SK-N-SH treated with all-trans-retinoic acid at 6 μM for 48 hours (cell line): ENCODE measurements at regions not wholly inside any gene's neighbourhood (a gene's known extent, or its start where the extent isn't known, plus 50 kb on each side); places are given as distances from the start of the nearest gene placed in this dataset.
A peak's percentile ranks its signal among the peaks of the same experiment; 100 is the strongest.

Experiments used
- ATAC-seq: fragments of 200-7000 bp; cut with Tn5 transposase; 3 replicates; pipeline ENCODE4 v1.9.1; 2020; ENCODE audit warnings: mild to moderate bottlenecking, moderate library complexity
- BACH2 ChIP-seq: fragments of 250-450 bp; sonication (Bioruptor Pico); IDR thresholded peaks from 2 replicates; pipeline ENCODE4 v1.9.0; 2021; ENCODE audit warnings: mild to moderate bottlenecking, borderline replicate concordance
- CSDC2 ChIP-seq: fragments of 250-450 bp; sonication (Bioruptor Pico); IDR thresholded peaks from 2 replicates; pipeline ENCODE4 v1.5.0; 2020; ENCODE audit warnings: mild to moderate bottlenecking, moderate library complexity
- ESRRG ChIP-seq: fragments of 250-450 bp; sonication (Bioruptor Pico); IDR thresholded peaks from 2 replicates; pipeline ENCODE4 v1.6.1; 2021; ENCODE audit warnings: mild to moderate bottlenecking
- GLIS3 ChIP-seq: fragments of 250-450 bp; sonication (Bioruptor Pico); IDR thresholded peaks from 2 replicates; pipeline ENCODE4 v1.5.0; 2020; ENCODE audit warnings: mild to moderate bottlenecking, moderate library complexity
- ISL1 ChIP-seq: fragments of 250-450 bp; sonication (Bioruptor Pico); IDR thresholded peaks from 2 replicates; pipeline ENCODE4 v2.1.2; 2022; ENCODE audit warnings: mild to moderate bottlenecking, moderate library complexity
- OSR1 ChIP-seq: fragments of 250-450 bp; sonication (Bioruptor Pico); IDR thresholded peaks from 2 replicates; pipeline ENCODE4 v1.8.0; 2022; ENCODE audit warnings: moderate library complexity, mild to moderate bottlenecking, inconsistent platforms
- PPARA ChIP-seq: fragments of 250-450 bp; sonication (Bioruptor Pico); IDR thresholded peaks from 2 replicates; pipeline ENCODE4 v1.5.0; 2020; ENCODE audit warnings: mild to moderate bottlenecking, borderline replicate concordance
- SNAI2 ChIP-seq: fragments of 250-450 bp; sonication (Bioruptor Pico); IDR thresholded peaks from 2 replicates; pipeline ENCODE4 v1.5.0; 2020; ENCODE audit warnings: mild to moderate bottlenecking, moderate library complexity
- TOX ChIP-seq: fragments of 250-450 bp; sonication (Bioruptor Pico); IDR thresholded peaks from 2 replicates; pipeline ENCODE4 v1.8.0; 2021; ENCODE audit warnings: mild to moderate bottlenecking, moderate library complexity, borderline replicate concordance
- ZC3H10 ChIP-seq: fragments of 250-450 bp; sonication (Bioruptor Pico); IDR thresholded peaks from 2 replicates; pipeline ENCODE4 v1.5.1; 2021; ENCODE audit warnings: mild to moderate bottlenecking, moderate library complexity
- ZFP3 ChIP-seq: fragments of 250-450 bp; sonication (Bioruptor Pico); IDR thresholded peaks from 2 replicates; pipeline ENCODE4 v1.5.0; 2020; ENCODE audit warnings: mild to moderate bottlenecking, moderate library complexity
- ZFP30 ChIP-seq: fragments of 450-650 bp; formaldehyde crosslinking; IDR thresholded peaks from 2 replicates; pipeline ENCODE4 v1.5.0; 2022; ENCODE audit warnings: mild to moderate bottlenecking, moderate library complexity
- ZNF565 ChIP-seq: fragments of 450-650 bp; formaldehyde crosslinking; conservative IDR thresholded peaks from 2 replicates; pipeline ENCODE4 v1.5.0; 2020; ENCODE audit warnings: low read depth, mild to moderate bottlenecking, moderate library complexity
- ZNF70 ChIP-seq: fragments of 450-650 bp; formaldehyde crosslinking; IDR thresholded peaks from 2 replicates; pipeline ENCODE4 v1.5.0; 2020; ENCODE audit warnings: mild to moderate bottlenecking, moderate library complexity
- ZNF8 ChIP-seq: fragments of 450-650 bp; formaldehyde crosslinking; IDR thresholded peaks from 2 replicates; pipeline ENCODE4 v1.5.0; 2020; ENCODE audit warnings: mild to moderate bottlenecking, moderate library complexity
- TF ChIP-seq, protein P1 (sequence below): fragments of 250-450 bp; sonication (Bioruptor Pico); IDR thresholded peaks from 2 replicates; pipeline ENCODE4 v1.8.0; 2021; ENCODE audit warnings: low read depth, mild to moderate bottlenecking, moderate library complexity, borderline replicate concordance
- TF ChIP-seq, protein P2 (sequence below): fragments of 250-450 bp; sonication (Bioruptor Pico); IDR thresholded peaks from 2 replicates; pipeline ENCODE4 v1.5.1; 2021; ENCODE audit warnings: mild to moderate bottlenecking, moderate library complexity
- TF ChIP-seq, protein P3 (sequence below): fragments of 250-450 bp; sonication (Bioruptor Pico); IDR thresholded peaks from 2 replicates; pipeline ENCODE4 v1.8.0; 2020; ENCODE audit warnings: mild to moderate bottlenecking, moderate library complexity, borderline replicate concordance
- TF ChIP-seq, protein P4 (sequence below): fragments of 250-450 bp; sonication (Bioruptor Pico); IDR thresholded peaks from 2 replicates; pipeline ENCODE4 v1.5.1; 2020; ENCODE audit warnings: low read depth, mild to moderate bottlenecking, moderate library complexity
- TF ChIP-seq, protein P5 (sequence below): fragments of 250-450 bp; sonication (Bioruptor Pico); IDR thresholded peaks from 2 replicates; pipeline ENCODE4 v1.5.0; 2020; ENCODE audit warnings: mild to moderate bottlenecking, moderate library complexity

DNA sequence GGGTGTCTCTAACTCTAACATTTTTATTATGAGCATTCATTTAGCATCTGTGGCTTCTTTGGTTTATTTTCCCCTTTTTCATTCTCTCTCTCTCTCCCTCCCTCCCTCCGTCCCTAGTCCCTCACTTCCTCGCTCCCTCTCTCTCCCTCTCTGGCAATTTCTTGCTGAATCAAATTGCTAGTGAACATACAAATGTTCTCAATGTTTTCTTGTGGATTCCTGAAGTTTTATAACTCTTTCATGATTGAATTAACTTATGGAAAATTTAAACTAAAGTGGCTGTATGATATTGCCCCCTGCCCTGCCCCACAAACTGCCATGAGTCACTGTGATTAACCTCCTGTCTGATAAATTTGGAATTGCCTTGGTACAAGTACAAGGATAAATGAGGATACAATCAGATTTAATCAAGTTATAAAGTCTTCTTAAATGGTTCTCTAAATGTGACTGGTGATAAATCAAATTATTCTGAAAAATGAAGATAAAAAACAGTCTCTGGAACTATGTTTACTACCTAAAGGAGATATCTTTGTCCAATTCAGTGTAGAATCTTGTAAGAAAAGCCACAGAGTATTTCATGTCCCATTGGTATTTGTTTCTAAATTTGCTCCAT is 143.0 kb upstream of the PDGFD start (continued):
- TF ChIP-seq, protein P1, sequence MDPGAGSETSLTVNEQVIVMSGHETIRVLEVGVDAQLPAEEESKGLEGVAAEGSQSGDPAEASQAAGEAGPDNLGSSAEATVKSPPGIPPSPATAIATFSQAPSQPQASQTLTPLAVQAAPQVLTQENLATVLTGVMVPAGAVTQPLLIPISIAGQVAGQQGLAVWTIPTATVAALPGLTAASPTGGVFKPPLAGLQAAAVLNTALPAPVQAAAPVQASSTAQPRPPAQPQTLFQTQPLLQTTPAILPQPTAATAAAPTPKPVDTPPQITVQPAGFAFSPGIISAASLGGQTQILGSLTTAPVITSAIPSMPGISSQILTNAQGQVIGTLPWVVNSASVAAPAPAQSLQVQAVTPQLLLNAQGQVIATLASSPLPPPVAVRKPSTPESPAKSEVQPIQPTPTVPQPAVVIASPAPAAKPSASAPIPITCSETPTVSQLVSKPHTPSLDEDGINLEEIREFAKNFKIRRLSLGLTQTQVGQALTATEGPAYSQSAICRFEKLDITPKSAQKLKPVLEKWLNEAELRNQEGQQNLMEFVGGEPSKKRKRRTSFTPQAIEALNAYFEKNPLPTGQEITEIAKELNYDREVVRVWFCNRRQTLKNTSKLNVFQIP, result peak; percentile 46; the same call in 1 of the 2 replicates
- TF ChIP-seq, protein P2, sequence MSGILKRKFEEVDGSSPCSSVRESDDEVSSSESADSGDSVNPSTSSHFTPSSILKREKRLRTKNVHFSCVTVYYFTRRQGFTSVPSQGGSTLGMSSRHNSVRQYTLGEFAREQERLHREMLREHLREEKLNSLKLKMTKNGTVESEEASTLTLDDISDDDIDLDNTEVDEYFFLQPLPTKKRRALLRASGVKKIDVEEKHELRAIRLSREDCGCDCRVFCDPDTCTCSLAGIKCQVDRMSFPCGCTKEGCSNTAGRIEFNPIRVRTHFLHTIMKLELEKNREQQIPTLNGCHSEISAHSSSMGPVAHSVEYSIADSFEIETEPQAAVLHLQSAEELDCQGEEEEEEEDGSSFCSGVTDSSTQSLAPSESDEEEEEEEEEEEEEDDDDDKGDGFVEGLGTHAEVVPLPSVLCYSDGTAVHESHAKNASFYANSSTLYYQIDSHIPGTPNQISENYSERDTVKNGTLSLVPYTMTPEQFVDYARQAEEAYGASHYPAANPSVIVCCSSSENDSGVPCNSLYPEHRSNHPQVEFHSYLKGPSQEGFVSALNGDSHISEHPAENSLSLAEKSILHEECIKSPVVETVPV, result peak; percentile 91
- TF ChIP-seq ZC3H10 (CRISPR knock-in tag) (peak; percentile 90), ESRRG (peak; percentile 76; the same call in 1 of the 2 replicates), BACH2 (CRISPR knock-in tag) (no peak), CSDC2 (CRISPR knock-in tag) (peak; percentile 23; the same call in 1 of the 2 replicates), ISL1 (peak; percentile 99), OSR1 (CRISPR knock-in tag) (no peak), ZNF70 (CRISPR knock-in tag) (no peak), ZFP30 (CRISPR knock-in tag) (no peak)
- TF ChIP-seq, protein P3, sequence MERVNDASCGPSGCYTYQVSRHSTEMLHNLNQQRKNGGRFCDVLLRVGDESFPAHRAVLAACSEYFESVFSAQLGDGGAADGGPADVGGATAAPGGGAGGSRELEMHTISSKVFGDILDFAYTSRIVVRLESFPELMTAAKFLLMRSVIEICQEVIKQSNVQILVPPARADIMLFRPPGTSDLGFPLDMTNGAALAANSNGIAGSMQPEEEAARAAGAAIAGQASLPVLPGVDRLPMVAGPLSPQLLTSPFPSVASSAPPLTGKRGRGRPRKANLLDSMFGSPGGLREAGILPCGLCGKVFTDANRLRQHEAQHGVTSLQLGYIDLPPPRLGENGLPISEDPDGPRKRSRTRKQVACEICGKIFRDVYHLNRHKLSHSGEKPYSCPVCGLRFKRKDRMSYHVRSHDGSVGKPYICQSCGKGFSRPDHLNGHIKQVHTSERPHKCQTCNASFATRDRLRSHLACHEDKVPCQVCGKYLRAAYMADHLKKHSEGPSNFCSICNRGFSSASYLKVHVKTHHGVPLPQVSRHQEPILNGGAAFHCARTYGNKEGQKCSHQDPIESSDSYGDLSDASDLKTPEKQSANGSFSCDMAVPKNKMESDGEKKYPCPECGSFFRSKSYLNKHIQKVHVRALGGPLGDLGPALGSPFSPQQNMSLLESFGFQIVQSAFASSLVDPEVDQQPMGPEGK (CRISPR knock-in tag), result peak; percentile 97

DNA sequence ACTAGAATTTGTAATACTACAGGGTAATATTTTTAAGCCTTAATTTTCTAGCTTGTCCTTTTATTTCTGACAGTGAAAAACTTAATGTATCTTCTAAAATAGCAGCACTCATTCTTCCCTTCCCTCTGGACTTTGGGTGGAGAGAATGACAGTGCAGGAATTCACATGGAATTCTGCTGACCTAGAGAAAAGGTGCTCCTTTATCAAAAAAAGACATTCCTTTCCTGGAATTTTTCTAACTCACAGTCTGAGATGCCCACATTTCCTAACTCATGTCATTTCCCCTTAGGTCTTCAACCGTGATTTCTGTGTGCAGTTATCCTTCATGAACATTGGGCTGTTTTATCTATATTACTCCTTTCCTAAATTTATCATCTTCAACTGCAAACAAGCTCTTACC is 137.8 kb upstream of the PDGFD start:
- TF ChIP-seq, protein P2, result no peak
- no peak for TF ChIP-seq ZNF8
- TF ChIP-seq, protein P1, result no peak
- no peak for TF ChIP-seq GLIS3 (CRISPR knock-in tag)
- no peak for TF ChIP-seq ZNF565 (CRISPR knock-in tag)
- no peak for TF ChIP-seq ZC3H10 (CRISPR knock-in tag)
- TF ChIP-seq CSDC2 (CRISPR knock-in tag), result no peak
- TF ChIP-seq PPARA (CRISPR knock-in tag), result no peak
- TF ChIP-seq ISL1, result no peak
- no peak for TF ChIP-seq ZFP3
- no peak for TF ChIP-seq ESRRG
- TF ChIP-seq, protein P4, sequence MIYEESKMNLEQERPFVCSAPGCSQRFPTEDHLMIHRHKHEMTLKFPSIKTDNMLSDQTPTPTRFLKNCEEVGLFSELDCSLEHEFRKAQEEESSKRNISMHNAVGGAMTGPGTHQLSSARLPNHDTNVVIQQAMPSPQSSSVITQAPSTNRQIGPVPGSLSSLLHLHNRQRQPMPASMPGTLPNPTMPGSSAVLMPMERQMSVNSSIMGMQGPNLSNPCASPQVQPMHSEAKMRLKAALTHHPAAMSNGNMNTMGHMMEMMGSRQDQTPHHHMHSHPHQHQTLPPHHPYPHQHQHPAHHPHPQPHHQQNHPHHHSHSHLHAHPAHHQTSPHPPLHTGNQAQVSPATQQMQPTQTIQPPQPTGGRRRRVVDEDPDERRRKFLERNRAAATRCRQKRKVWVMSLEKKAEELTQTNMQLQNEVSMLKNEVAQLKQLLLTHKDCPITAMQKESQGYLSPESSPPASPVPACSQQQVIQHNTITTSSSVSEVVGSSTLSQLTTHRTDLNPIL, result no peak
- TF ChIP-seq TOX (CRISPR knock-in tag), result no peak
- TF ChIP-seq BACH2 (CRISPR knock-in tag), result no peak
- TF ChIP-seq ZNF70 (CRISPR knock-in tag), result no peak
- TF ChIP-seq, protein P5, sequence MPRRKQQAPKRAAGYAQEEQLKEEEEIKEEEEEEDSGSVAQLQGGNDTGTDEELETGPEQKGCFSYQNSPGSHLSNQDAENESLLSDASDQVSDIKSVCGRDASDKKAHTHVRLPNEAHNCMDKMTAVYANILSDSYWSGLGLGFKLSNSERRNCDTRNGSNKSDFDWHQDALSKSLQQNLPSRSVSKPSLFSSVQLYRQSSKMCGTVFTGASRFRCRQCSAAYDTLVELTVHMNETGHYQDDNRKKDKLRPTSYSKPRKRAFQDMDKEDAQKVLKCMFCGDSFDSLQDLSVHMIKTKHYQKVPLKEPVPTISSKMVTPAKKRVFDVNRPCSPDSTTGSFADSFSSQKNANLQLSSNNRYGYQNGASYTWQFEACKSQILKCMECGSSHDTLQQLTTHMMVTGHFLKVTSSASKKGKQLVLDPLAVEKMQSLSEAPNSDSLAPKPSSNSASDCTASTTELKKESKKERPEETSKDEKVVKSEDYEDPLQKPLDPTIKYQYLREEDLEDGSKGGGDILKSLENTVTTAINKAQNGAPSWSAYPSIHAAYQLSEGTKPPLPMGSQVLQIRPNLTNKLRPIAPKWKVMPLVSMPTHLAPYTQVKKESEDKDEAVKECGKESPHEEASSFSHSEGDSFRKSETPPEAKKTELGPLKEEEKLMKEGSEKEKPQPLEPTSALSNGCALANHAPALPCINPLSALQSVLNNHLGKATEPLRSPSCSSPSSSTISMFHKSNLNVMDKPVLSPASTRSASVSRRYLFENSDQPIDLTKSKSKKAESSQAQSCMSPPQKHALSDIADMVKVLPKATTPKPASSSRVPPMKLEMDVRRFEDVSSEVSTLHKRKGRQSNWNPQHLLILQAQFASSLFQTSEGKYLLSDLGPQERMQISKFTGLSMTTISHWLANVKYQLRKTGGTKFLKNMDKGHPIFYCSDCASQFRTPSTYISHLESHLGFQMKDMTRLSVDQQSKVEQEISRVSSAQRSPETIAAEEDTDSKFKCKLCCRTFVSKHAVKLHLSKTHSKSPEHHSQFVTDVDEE (CRISPR knock-in tag), result no peak
- TF ChIP-seq, protein P3 (CRISPR knock-in tag), result no peak
- no peak for TF ChIP-seq SNAI2 (CRISPR knock-in tag)

More for the DNA sequence above, 137.8 kb upstream of the PDGFD start:
- no peak for ATAC-seq
